ENCODE measurements at regions not wholly inside any gene's neighbourhood (a gene's known extent, or its start where the extent isn't known, plus 50 kb on each side); places are given as distances from the start of the nearest gene placed in this dataset.
A peak's percentile ranks its signal among the peaks of the same experiment; 100 is the strongest.

- TF ChIP-seq EP300 (IDR thresholded peaks at IDR 0.05) = no peak
- TF ChIP-seq, protein P1, sequence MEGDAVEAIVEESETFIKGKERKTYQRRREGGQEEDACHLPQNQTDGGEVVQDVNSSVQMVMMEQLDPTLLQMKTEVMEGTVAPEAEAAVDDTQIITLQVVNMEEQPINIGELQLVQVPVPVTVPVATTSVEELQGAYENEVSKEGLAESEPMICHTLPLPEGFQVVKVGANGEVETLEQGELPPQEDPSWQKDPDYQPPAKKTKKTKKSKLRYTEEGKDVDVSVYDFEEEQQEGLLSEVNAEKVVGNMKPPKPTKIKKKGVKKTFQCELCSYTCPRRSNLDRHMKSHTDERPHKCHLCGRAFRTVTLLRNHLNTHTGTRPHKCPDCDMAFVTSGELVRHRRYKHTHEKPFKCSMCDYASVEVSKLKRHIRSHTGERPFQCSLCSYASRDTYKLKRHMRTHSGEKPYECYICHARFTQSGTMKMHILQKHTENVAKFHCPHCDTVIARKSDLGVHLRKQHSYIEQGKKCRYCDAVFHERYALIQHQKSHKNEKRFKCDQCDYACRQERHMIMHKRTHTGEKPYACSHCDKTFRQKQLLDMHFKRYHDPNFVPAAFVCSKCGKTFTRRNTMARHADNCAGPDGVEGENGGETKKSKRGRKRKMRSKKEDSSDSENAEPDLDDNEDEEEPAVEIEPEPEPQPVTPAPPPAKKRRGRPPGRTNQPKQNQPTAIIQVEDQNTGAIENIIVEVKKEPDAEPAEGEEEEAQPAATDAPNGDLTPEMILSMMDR (IDR thresholded peaks at IDR 0.05) = peak in 1 of 3 experiments; percentile 39
- no peak for TF ChIP-seq POLR2A (IDR thresholded peaks at IDR 0.05; ENCODE audit: low read depth)
- TF ChIP-seq POLR2AphosphoS5 (IDR thresholded peaks at IDR 0.05) = no peak
- intact Hi-C loops (cut with DNase I) = loop anchor here (5.0 kb wide), 1 partner anchor 298 kb away; no protein-coding TSS in a partner anchor
Observed at GRCh38 chr12:16685107-16685506, 79.1 kb upstream of the LMO3 start.

DNA sequence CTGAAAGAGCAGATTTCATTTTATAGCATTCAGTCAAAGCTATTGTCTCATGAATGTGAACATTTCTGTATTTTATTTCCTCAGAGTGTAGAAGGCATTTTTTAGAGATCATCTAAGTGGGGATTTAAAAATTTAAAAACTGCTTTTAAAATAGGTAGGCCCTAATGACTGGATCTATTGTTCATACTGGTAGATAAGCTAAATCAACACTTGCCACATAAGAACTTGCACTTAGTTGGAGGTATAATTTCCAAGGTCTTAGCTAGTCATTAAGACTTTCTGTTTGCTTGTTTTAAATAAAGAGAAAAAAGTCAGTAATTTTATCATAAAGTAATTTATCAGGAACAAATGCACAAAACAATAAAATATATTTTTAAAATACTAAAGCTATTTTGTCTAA, 75.2 kb upstream of the LMO3 start:
- intact Hi-C loops (cut with DNase I) = no loop called here
- no peak overlapping the region for H3K4me3 ChIP-seq
- H3K27me3 ChIP-seq = no peaks in the 10 kb centered on the region
- H3K27ac ChIP-seq (replicated peaks in 1 of 4) = no peak overlapping the region
- H3K4me1 ChIP-seq = no peaks in the 10 kb centered on the region
- no peaks in the 10 kb centered on the region for H3K9me3 ChIP-seq
- H3K36me3 ChIP-seq = no peaks in the 10 kb centered on the region
- no peak for DNase-seq (ENCODE audit: extremely low spot score)
- TF ChIP-seq POLR2AphosphoS5 (IDR thresholded peaks at IDR 0.05) (no peak), EP300 (IDR thresholded peaks at IDR 0.05) (no peak), POLR2A (IDR thresholded peaks at IDR 0.05; ENCODE audit: low read depth) (no peak)
- TF ChIP-seq, protein P1 (IDR thresholded peaks at IDR 0.05) = no peak

More at GRCh38 chr12:16685107-16685506, 79.1 kb upstream of the LMO3 start:
- no peak overlapping the region for H3K4me3 ChIP-seq
- no peaks in the 10 kb centered on the region for H3K27me3 ChIP-seq
- no peaks in the 10 kb centered on the region for H3K9me3 ChIP-seq
- DNase-seq (ENCODE audit: extremely low spot score) = no peak
- H3K36me3 ChIP-seq = no peaks in the 10 kb centered on the region
- WGBS = 75% methylated on average over 4 of the region's 4 CpGs
- no peaks in the 10 kb centered on the region for H3K4me1 ChIP-seq
- no peak overlapping the region for H3K27ac ChIP-seq (replicated peaks in 1 of 4)

DNA sequence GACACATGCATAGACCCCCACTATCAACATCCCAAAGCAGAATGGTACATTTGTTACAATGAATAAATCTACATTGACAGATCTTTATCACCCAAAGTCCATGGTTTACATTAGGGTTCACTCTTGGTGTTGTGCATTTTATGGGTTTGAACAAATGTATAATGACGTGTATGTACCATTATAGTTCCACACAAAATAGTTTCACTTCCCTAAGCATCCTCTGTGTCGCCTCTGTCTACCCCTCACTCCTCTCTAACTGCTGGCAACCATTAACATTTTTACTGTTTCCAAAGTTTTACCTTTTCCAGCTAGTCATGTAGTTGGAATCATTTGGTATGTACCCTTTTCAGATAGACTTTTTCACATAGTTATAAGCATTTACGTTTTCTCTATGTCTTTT, 69.5 kb upstream of the LMO3 start:
- Histone ChIP-seq H3K27ac (replicated peaks in 1 of 4) (no peak overlapping the region), H3K9me3 (no peaks in the 10 kb centered on the region), H3K4me1 (no peaks in the 10 kb centered on the region), H3K4me3 (no peak overlapping the region), H3K27me3 (no peaks in the 10 kb centered on the region), H3K36me3 (no peaks in the 10 kb centered on the region)
- intact Hi-C loops (cut with DNase I) = no loop called here
- TF ChIP-seq POLR2A (IDR thresholded peaks at IDR 0.05; ENCODE audit: low read depth) (no peak), EP300 (IDR thresholded peaks at IDR 0.05) (no peak), POLR2AphosphoS5 (IDR thresholded peaks at IDR 0.05) (no peak)
- TF ChIP-seq, protein P1 (IDR thresholded peaks at IDR 0.05) = no peak
- 76% methylated on average over 2 of the region's 3 CpGs for WGBS
- DNase-seq (ENCODE audit: extremely low spot score) = no peak

DNA sequence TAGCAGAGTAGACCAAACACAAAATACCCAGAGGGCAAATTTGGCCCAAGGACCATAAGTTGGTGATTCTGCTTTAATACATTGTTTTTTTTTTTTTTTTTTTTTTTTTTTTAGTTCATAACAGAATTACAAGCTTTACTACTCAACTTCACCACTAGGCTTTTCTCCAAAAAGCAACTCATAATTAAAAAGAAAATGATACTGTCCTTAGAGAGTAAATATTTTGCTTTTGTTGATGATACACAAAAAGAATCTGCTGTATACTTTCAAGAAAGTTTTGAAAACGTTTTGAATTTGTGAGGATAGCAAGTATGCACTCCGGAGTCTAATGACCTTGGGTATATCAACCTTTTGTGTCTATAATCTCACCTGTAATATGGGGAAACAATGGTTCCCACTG, 68.9 kb upstream of the LMO3 start:
- intact Hi-C loops (cut with DNase I) = no loop called here
- WGBS = 78% methylated on average over 2 of the region's 2 CpGs
- Histone ChIP-seq H3K4me1 (no peaks in the 10 kb centered on the region), H3K9me3 (no peaks in the 10 kb centered on the region), H3K36me3 (no peaks in the 10 kb centered on the region), H3K27me3 (no peaks in the 10 kb centered on the region), H3K4me3 (no peak overlapping the region), H3K27ac (replicated peaks in 1 of 4) (no peak overlapping the region)
- no peak for TF ChIP-seq POLR2A (IDR thresholded peaks at IDR 0.05; ENCODE audit: low read depth)
- TF ChIP-seq POLR2AphosphoS5 (IDR thresholded peaks at IDR 0.05) = no peak
- no peak for TF ChIP-seq EP300 (IDR thresholded peaks at IDR 0.05)
- TF ChIP-seq, protein P1 (IDR thresholded peaks at IDR 0.05) = no peak
- DNase-seq (ENCODE audit: extremely low spot score) = no peak

DNA sequence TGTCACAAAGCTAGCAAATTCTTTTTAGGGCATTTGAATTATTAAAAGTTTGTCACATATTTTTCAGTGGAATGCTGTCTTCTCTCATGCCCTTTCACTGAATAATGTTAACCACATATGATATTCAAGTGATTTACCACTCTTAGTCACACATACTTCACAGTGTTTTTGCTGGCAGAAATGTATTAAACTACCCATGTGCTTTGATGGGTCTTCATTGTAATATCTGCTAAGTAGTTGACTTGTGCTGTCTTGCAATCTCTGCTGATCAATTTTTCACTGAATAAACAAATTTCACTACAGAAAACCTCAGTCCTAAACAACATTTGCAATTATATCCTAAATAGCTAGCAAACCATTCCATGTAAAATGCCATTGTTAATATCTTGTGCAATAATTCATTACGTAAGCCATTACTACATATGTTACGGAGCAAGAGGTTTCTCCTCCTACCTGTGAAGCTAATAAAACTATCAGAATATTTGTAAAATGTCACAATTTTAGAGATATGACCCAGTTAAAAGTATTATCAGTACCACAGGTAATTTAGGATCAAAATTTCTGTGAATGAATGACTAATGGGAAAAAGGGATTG, 64.6 kb upstream of the LMO3 start:
- Histone ChIP-seq H3K27me3 (no peaks in the 10 kb centered on the region), H3K4me1 (no peaks in the 10 kb centered on the region), H3K4me3 (no peak overlapping the region), H3K27ac (replicated peaks in 1 of 4) (no peak overlapping the region), H3K9me3 (no peaks in the 10 kb centered on the region), H3K36me3 (no peaks in the 10 kb centered on the region)
- WGBS = 94% methylated on average over 2 of the region's 2 CpGs
- intact Hi-C loops (cut with DNase I) = no loop called here
- TF ChIP-seq POLR2A (IDR thresholded peaks at IDR 0.05; ENCODE audit: low read depth) (no peak), POLR2AphosphoS5 (IDR thresholded peaks at IDR 0.05) (no peak), EP300 (IDR thresholded peaks at IDR 0.05) (no peak)
- TF ChIP-seq, protein P1 (IDR thresholded peaks at IDR 0.05) = no peak
- no peak for DNase-seq (ENCODE audit: extremely low spot score)
